ENCODE measurements at regions not wholly inside any gene's neighbourhood (a gene's known extent, or its start where the extent isn't known, plus 50 kb on each side); places are given as distances from the start of the nearest gene placed in this dataset.

GRCh38 chr9:8012986-8013385 is 213.4 kb upstream of the DMAC1 start:
- H3K27ac ChIP-seq (ENCODE audit: extremely low read length, insufficient read depth, low read length): no peak overlapping the region
- DNase-seq (ENCODE audit: low spot score): no peak
- TF ChIP-seq ZNF20 (CRISPR knock-in tag; IDR thresholded peaks at IDR 0.05) (no peak), THAP9 (CRISPR knock-in tag; IDR thresholded peaks at IDR 0.05; ENCODE audit: borderline replicate concordance) (no peak), ZNF354B (CRISPR knock-in tag; IDR thresholded peaks at IDR 0.05) (no peak), NFAT5 (CRISPR knock-in tag; IDR thresholded peaks at IDR 0.05) (no peak), TEAD2 (CRISPR knock-in tag; IDR thresholded peaks at IDR 0.05) (no peak), TBP (CRISPR knock-in tag; IDR thresholded peaks at IDR 0.05) (no peak)
- no peaks in the 10 kb centered on the region for H3K4me1 ChIP-seq (ENCODE audit: insufficient read depth, low read length)
- no TSS peak for BruUV-seq (replicated peaks)
- 6% methylated on average over 3 of the region's 6 CpGs for WGBS (ENCODE audit: low lambda C conversion rate)
- H3K4me3 ChIP-seq (replicated peaks in 1 of 3; ENCODE audit: insufficient read depth in 1 of 3, low read depth in 2 of 3, low read length in 3 of 3): no peak overlapping the region
- H3K4me2 ChIP-seq (ENCODE audit: low read depth, low read length): no peak overlapping the region
- H2AFZ ChIP-seq (ENCODE audit: low read length): no peak overlapping the region
- ChIA-PET POLR2A (no interaction called here), CTCF (ENCODE audit: low intra/inter-chr PET ratio, low total read pairs) (no interaction called here)
- no peaks in the 10 kb centered on the region for H3K27me3 ChIP-seq (ENCODE audit: control insufficient read depth in 1 of 2, insufficient read depth in 2 of 2, low read length in 2 of 2)
- no peak overlapping the region for H3K9ac ChIP-seq (ENCODE audit: insufficient read depth, low read depth, low read length)
- H3K36me3 ChIP-seq (replicated peaks in 1 of 2; ENCODE audit: control insufficient read depth in 1 of 2, insufficient read depth in 2 of 2, low read length in 2 of 2): no peaks in the 10 kb centered on the region
- H3K79me2 ChIP-seq (ENCODE audit: insufficient read depth, low read length): no peaks in the 10 kb centered on the region
- in situ Hi-C loops (cut with HindIII; ENCODE audit: extremely low pct_ligation_motif_present, low pct_unique_long_range_greater_than_20kb) (no loop called here), intact Hi-C loops (cut with micrococcal nuclease; ENCODE audit: unreplicated experiment) (no loop called here)
- peaks cover 78% of the 10 kb centered on the region for H3K9me3 ChIP-seq (ENCODE audit: low read length)
- no peak for ATAC-seq
- FAIRE-seq: no peak
- H4K20me1 ChIP-seq (ENCODE audit: insufficient read depth, low read length): no peaks in the 10 kb centered on the region
